NT2/D1 (cell line): ENCODE measurements at regions not wholly inside any gene's neighbourhood (a gene's known extent, or its start where the extent isn't known, plus 50 kb on each side); places are given as distances from the start of the nearest gene placed in this dataset.

ENCODE experiments used
- SUZ12 ChIP-seq: IDR thresholded peaks from 2 replicates; pipeline ENCODE4 v1.6.1; 2011; ENCODE audit not compliant: insufficient read length, insufficient read depth; ENCODE audit errors: extremely low read depth
- YY1 ChIP-seq: IDR thresholded peaks from 2 replicates; pipeline ENCODE4 v1.6.1; 2011; ENCODE audit not compliant: insufficient read length, insufficient read depth

- TF ChIP-seq SUZ12 = no peak
- TF ChIP-seq YY1 = no peak
Measured at GRCh38 chr5:162496100-162496808, 428.7 kb downstream of the GABRG2 start.
